ENCODE measurements at regions not wholly inside any gene's neighbourhood (a gene's known extent, or its start where the extent isn't known, plus 50 kb on each side); places are given as distances from the start of the nearest gene placed in this dataset.

DNA sequence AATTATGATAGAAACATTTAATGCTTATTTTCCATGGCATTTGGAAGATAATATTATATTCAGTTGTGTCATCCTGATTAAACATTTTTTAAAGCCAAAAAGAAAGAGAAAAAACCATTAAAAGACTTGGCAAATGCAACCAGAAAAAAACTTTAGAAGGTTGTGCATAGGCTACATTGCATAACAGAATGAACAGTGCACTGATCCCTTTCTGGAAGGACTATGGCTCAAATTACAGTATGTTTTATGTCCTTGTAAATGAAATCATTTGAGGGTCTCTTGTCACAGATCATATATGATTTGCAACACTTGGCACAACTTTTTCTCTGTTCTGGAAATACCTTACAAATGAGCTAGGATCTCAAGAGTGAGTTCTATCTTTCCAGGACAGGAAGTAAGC is 275.2 kb upstream of the FLRT2 start:
- TF ChIP-seq, protein P1, sequence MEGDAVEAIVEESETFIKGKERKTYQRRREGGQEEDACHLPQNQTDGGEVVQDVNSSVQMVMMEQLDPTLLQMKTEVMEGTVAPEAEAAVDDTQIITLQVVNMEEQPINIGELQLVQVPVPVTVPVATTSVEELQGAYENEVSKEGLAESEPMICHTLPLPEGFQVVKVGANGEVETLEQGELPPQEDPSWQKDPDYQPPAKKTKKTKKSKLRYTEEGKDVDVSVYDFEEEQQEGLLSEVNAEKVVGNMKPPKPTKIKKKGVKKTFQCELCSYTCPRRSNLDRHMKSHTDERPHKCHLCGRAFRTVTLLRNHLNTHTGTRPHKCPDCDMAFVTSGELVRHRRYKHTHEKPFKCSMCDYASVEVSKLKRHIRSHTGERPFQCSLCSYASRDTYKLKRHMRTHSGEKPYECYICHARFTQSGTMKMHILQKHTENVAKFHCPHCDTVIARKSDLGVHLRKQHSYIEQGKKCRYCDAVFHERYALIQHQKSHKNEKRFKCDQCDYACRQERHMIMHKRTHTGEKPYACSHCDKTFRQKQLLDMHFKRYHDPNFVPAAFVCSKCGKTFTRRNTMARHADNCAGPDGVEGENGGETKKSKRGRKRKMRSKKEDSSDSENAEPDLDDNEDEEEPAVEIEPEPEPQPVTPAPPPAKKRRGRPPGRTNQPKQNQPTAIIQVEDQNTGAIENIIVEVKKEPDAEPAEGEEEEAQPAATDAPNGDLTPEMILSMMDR (IDR thresholded peaks at IDR 0.05), result no peak
- no peak for TF ChIP-seq POLR2AphosphoS5 (IDR thresholded peaks at IDR 0.05)

Data from transverse colon (tissue), 4 donors.